NCI-H1048 (cell line): ENCODE measurements at regions not wholly inside any gene's neighbourhood (a gene's known extent, or its start where the extent isn't known, plus 50 kb on each side); places are given as distances from the start of the nearest gene placed in this dataset.

Source experiments
- DNase-seq: peaks from one replicate; lab custom pipeline; 2025; lab: John Stamatoyannopoulos, UW

- no peak for DNase-seq
Measured at GRCh38 chr3:103894162-103894822, 1459.5 kb downstream of the ZPLD1 start.

DNA sequence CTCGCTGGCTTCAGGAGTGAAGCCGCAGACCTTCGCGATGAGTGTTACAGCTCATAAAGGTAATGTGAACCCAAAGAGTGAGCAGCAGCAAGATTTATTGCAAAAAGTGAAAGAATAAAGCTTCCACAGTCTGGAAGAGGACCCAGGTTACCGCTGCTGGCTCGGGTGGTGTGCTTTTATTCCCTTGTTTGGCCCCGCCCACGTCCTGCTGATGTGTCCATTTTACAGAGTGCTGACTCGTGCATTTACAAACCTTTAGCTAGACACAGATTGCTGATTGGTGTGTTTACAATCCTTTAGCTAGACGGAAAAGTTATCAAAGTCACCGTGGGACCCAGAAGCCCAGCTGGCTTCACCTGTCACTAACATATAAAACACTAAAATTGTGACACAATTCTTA is 1464.5 kb downstream of the ZPLD1 start:
- DNase-seq: no peak

DNA sequence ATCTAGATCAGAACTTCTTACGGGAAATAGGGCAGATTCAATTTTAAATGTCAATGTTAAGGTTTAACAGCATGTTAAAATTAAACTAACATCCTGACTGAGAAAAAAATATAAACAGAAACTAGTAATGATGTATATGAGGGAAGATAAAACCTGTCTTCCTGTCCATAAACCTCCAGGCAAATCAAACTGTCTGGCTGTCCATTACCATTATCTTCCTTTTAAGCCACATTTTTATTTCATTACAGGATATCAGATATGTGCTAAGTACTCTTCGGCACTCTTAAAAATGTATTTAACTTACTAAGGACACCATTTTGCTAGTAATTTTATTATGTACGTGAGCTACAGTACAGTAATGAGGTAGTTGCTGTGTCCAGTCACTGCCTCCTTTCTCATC is 1461.7 kb upstream of the ALCAM start:
- no peak for DNase-seq

DNA sequence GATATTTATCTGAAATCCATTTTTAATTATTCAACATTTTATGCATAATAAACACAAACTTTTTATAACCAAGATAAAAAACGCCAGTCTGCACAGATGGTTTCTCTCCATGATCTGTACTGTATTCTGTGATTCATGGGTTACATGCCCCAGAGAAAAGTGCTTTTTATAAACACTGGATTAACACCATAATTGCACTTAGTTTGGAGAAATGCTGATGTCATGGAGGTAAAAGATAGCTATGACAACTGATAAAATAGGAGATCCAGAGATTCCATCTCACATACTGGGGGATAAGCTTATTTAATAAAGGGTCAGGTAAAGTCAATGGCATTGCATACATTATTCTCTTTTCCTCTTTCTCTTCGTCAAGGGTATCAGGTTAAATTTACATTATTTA is 1460.4 kb upstream of the ALCAM start:
- DNase-seq: no peak

DNA sequence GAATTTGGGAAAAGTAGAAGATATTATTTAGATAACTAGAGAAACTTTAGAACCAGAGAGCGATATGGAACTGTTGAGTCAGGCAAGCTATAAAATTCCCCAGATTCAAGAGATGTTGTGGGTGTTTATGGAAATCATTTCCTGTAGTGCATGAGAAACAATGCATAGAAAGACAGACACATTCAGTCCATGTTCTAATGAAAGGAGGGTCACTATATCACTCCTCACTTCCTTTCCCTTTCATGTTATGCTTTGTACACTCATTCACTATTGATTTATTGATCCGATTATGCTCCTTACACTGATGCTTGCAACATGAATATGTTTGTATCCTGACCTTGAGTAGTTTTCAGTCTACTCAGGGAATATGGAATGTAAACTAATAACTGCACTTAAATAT is 1459.9 kb upstream of the ALCAM start:
- no peak for DNase-seq

DNA sequence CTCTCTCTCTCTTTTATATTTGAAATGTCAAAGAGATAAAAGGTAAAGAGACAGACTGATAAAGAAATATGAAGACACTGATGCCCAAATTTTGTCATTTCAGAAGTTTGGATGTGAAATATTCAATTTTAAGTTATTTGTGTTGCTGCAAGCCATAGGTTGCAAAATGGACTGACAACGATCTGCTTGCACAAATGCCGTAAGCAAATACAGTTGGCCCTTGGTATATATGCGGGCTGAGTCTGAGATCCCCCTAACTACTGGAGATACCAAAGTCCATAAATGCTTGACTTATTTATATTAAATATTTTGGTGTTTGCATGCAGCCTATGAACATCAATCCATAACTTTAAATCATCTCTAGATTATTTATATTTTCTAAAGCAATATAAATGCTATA is 1459.1 kb upstream of the ALCAM start:
- no peak for DNase-seq

DNA sequence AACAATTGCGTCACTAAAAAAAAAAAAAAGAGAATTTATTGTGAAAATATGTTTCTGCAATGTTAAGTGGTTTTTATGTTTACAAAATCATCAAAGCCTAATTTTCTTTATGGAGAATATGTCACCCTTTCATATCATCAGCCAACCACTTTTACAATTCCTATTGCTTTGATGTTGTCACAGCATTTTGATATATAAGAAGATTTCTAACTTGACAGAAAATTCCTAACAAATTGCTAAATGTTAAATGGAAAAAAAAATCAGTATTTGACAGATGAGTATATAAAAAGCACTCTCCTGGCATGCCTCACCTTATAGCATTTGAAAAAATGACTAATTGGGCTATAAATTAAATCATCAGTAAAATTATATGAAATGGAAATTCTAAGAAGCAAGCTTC is 1457.3 kb upstream of the ALCAM start:
- no peak for DNase-seq

- DNase-seq: no peak
Measured at GRCh38 chr3:103918336-103918735, 1448.4 kb upstream of the ALCAM start.

GRCh38 chr3:103919327-103919726 is 1447.4 kb upstream of the ALCAM start:
- DNase-seq: no peak

DNA sequence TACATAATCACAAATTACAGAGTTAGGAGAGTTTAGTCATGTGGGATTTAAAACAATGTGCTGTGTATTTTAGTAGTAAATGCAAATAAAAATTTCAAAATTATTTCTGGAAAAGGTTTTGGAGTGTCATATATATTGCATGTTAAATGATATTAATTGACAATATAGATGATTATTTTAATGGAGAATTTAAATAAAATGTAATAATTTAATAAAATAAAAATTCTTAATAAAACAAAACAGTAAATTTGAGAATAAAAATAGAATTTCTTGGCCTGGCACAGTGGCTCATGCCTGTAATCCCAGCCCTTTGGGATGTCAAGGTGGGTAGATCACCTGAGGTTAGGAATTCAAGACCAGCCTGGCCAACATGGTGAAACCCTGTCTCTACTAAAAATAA is 1442.8 kb upstream of the ALCAM start:
- DNase-seq: no peak

DNA sequence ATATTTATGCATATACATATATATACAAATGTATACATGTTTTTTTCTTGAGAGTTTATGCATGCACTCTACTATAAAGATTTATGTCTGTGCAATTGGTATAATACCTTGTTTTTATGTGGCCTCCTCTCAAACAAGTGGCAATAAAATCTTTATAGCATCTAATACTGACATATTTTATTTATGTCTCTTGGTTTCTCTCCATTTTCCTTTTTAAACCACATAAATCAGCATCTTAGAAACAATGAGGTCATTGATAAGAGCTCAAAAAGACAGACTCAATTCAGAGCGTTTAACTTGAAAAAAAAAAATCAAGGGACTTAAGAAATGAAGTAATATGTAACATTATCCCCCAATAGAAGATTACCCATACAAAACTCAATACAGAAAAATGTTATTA is 1442.2 kb upstream of the ALCAM start:
- DNase-seq: no peak

DNA sequence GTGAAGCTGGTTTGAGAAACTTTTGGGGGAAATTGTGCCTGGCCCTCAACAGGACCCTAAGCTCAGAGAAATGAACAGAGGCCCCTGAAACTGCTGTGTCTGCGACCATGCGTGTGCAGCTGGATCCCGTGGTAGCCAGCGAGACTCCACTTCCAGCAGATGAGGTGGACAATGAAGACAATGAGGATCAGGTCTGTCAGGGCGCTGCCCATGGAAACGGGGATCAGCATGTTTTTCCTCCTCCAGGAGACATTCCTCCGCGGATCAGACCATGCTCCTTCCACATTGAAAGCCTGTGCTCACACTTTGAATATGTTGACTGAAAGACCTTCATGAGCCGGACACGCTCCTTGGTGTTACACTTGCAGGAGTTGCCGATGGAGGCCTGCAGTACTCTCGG is 1439.8 kb upstream of the ALCAM start:
- DNase-seq: no peak

DNA sequence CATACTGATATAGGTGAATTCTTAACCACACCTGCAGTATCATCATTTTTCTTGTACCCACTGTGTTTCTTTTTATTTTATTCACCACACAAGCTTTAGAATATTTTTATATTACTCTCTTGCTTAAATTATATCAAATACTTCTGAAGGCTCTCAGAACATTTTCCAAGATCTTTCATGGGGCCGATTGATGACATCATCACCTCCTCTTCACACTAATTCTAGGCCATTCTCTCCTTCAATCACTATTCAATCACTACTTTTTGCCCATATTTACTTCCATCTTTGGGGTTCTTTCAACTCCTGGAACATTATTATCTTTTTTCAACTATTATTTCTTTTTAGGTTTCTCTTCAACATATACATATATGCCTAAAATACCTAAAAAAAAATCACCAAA is 1438.8 kb upstream of the ALCAM start:
- no peak for DNase-seq

GRCh38 chr3:103937094-103937493 is 1429.6 kb upstream of the ALCAM start:
- DNase-seq: no peak

DNA sequence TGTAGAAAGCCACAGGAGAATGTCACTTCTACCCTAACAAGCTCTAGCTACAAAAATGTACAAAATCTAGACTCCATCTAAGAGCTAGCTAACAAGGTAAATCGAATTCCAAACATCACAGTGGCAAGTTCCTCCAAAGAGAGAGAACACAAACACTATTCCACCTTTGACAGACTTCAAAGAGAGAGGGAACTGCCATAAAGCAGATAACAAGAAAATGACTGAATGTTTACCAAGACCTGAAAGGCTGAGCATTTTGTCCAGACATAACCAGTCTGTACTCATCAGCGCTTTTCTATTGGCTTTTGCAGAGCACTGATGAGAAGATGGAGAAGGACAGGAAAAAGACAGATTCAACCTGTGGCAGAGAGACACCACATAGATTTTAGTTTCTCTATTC is 1419.6 kb upstream of the ALCAM start:
- no peak for DNase-seq

DNA sequence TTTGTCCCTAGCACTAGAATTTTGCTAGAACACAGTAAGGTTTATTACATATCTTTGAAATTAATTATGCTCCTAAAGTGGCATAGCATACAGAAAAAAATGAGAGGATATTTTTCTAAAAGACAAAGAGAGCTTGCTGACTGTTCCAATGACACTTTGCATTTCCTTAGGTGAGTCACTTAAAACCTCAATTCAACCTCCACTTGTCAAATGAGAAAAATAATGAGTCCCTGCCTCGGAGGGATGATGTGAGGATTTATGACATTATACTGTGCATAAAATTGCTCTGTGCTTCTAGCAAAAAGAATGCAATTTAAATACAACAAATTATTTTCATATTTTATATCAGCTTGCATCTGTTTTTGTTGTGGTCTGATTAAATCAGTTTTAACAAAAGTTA is 1417.0 kb upstream of the ALCAM start:
- no peak for DNase-seq

DNA sequence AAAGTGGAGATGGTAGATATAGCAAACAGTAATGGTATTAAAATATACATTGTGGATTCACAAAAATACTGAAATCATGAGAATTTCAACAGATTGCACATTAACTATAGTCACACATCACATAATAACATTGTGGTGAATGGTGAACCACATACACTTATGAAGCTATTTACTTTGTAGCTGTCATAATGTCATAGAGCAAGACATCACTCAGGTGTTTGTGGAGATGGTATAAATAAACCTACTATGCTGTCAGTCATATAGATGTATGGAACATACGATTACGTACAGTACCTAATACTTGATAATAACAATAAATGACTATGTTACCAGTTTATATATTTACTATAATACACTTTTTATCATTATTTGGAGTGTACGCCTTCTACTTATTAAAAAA is 1416.0 kb upstream of the ALCAM start:
- no peak for DNase-seq

DNA sequence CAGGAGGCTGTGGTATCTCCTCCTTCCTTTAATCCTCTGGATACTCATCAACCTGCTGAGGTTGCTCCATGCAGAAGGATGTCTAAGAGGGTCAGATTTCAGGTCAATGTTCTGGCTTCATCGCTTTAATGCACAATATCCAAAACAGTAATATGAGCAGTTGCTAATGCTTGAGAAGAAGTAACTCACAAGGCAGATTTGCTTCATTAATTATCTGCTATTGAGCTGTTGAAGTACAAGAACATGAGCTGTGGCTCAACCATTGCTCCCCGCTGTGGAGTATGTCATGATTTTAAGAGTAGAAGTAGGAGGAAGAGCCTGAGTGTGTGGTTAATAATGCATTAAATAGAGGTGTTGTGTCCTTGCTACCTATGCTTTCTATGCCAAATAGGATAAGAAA is 1412.9 kb upstream of the ALCAM start:
- DNase-seq: no peak

GRCh38 chr3:103960819-103961218 is 1405.9 kb upstream of the ALCAM start:
- no peak for DNase-seq

DNA sequence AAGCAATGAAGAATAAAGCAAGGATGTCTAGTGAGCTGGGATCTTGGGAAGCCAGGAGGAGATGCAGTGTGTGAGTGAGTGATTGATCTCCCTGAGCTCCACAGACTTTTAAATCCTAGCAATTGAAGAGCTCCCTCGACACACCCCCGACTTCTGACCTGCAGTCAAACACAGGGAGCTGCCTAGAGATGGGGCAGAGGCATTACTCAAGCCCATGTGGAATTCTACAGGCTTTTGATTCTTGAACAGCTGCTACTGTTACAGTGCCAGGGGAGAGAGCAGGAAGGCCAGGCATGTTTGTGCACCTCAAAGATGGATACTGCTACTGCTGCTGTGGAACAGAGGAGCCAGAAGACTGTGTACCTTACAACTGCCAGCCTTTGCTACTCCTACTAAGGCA is 1403.1 kb upstream of the ALCAM start:
- no peak for DNase-seq

DNA sequence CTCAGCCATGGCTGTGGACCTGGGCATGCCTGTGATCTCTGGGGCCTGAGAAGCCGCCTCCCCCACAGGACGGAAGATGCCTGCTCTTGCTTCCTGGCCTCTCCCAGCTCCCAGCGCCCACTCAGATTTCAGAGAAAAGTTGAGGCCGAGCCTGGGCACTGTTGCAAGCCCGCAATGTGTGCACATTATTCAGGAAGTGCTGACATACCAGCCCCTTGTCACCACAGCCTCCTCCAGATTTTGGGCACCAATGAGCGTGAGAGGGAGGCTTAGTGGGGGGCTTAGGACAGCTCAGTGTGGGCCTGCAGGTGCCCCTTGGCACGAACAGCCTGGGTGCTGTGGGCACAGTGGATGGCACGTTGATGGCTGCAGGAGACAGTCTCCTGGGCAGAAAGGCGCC is 1400.9 kb upstream of the ALCAM start:
- no peak for DNase-seq

DNA sequence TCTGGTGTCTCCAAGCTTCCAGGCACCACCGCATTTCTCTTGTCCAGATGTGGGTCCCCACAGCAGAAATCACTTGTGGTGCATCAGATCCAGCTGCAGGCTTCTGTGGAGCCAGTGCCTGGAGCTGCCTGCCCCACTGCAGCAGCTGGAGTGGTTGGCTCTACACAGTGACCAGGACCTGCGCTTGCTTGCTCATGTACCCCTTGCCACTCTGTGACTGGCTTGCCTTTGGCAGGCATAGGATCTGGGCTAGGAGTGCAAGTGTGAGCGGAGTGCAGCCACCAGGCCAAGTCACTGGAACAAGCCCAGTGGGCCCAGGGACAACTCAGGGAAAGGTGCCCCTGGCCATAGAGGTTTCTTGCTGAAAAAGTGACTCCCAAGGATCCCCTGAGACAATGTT is 1400.0 kb upstream of the ALCAM start:
- no peak for DNase-seq

GRCh38 chr3:103968131-103968530 is 1398.6 kb upstream of the ALCAM start:
- no peak for DNase-seq

DNA sequence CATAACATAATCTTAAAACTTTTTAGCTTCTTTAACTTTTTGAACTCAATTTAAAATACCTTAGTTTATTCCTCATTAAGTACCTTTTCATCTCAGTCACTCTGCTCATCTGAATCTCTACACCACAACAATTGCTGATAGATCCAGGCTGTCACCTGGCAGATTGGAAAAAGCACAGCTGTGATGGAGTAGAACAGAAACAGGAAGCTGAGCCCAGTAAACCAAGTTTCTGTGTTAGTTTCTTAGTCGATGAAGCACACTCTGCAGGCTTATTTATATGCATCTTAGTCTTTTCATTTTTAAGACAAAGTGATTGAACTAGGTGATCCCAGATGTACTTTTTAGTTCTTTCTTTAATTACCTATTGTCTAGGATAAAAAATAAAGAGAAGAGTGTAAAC is 1398.0 kb upstream of the ALCAM start:
- no peak for DNase-seq

- DNase-seq: no peak
Measured at GRCh38 chr3:103976931-103977339, 1389.8 kb upstream of the ALCAM start.
